HG03103 (cell line): ENCODE measurements at regions not wholly inside any gene's neighbourhood (a gene's known extent, or its start where the extent isn't known, plus 50 kb on each side); places are given as distances from the start of the nearest gene placed in this dataset.
A peak's percentile ranks its signal among the peaks of the same experiment; 100 is the strongest.

ENCODE experiments used
- ATAC-seq: cut with Tn5 transposase; IDR thresholded peaks from one replicate; pipeline ENCODE4 v1.9.1; 2021; ENCODE audit warnings: low read depth; ENCODE audit not compliant: unreplicated experiment

GRCh38 chr6:170100046-170100445, 190.8 kb downstream of the DLL1 start:
- no peak for ATAC-seq

GRCh38 chr6:170099387-170099786, 191.5 kb downstream of the DLL1 start:
- ATAC-seq: no peak

- ATAC-seq: no peak
Observed at GRCh38 chr6:170098428-170099170, 192.3 kb downstream of the DLL1 start.

- no peak for ATAC-seq
Observed at GRCh38 chr6:170097505-170098427, 193.1 kb downstream of the DLL1 start.

- no peak for ATAC-seq
Observed at GRCh38 chr6:170096803-170097504, 193.9 kb downstream of the DLL1 start.

- ATAC-seq: no peak
Observed at GRCh38 chr6:170096191-170096802, 194.6 kb downstream of the DLL1 start.

- ATAC-seq: no peak
Observed at GRCh38 chr6:170095273-170095981, 195.5 kb downstream of the DLL1 start.

GRCh38 chr6:170094686-170095272, 196.1 kb downstream of the DLL1 start:
- ATAC-seq: no peak

- no peak for ATAC-seq
Observed at GRCh38 chr6:170093658-170094596, 197.0 kb downstream of the DLL1 start.

GRCh38 chr6:170093276-170093657, 197.6 kb downstream of the DLL1 start:
- ATAC-seq: no peak

- ATAC-seq: no peak
Observed at GRCh38 chr6:170092826-170093225, 198.1 kb downstream of the DLL1 start.

GRCh38 chr6:170091639-170092579, 199.0 kb downstream of the DLL1 start:
- no peak for ATAC-seq

GRCh38 chr6:170091000-170091638, 199.8 kb downstream of the DLL1 start:
- ATAC-seq: no peak

GRCh38 chr6:170090561-170090960, 200.3 kb downstream of the DLL1 start:
- ATAC-seq: no peak

- ATAC-seq: peak; percentile 23
Observed at GRCh38 chr6:170089963-170090362, 200.9 kb downstream of the DLL1 start.

GRCh38 chr6:170088582-170088955, 202.3 kb downstream of the DLL1 start:
- ATAC-seq: no peak

GRCh38 chr6:170087941-170088581, 202.8 kb downstream of the DLL1 start:
- peak; percentile 51 for ATAC-seq
